ENCODE measurements at regions not wholly inside any gene's neighbourhood (a gene's known extent, or its start where the extent isn't known, plus 50 kb on each side); places are given as distances from the start of the nearest gene placed in this dataset.

GRCh38 chr5:41638685-41639084 is 128.3 kb upstream of the PLCXD3 start:
- TF ChIP-seq CTCF (conservative IDR thresholded peaks at IDR 0.05): no peak
- no peak for TF ChIP-seq ZFX (IDR thresholded peaks at IDR 0.05)
